ENCODE measurements at regions not wholly inside any gene's neighbourhood (a gene's known extent, or its start where the extent isn't known, plus 50 kb on each side); places are given as distances from the start of the nearest gene placed in this dataset.
"Not testable (repeated sequence)": the region's sequence is repeated elsewhere in the genome, so short reads cannot be mapped to it uniquely, and the experiment has no call there.

GRCh38 chr1:194047921-194048320 is 861.5 kb upstream of the B3GALT2 start:
- no peak for DNase-seq (ENCODE audit: low read depth, low spot score)
- H3K4me3 ChIP-seq (ENCODE audit: low read length), result no peak overlapping the region

- H3K4me3 ChIP-seq (ENCODE audit: low read length), result no peak overlapping the region
- DNase-seq (ENCODE audit: low read depth, low spot score), result no peak
Observed at GRCh38 chr1:194047206-194047605, 860.8 kb upstream of the B3GALT2 start.

- DNase-seq (ENCODE audit: low read depth, low spot score), result no peak
- no peak overlapping the region for H3K4me3 ChIP-seq (ENCODE audit: low read length)
Observed at GRCh38 chr1:194045416-194045815, 859.0 kb upstream of the B3GALT2 start.

GRCh38 chr1:194044892-194045291 is 858.5 kb upstream of the B3GALT2 start:
- no peak for DNase-seq (ENCODE audit: low read depth, low spot score)
- H3K4me3 ChIP-seq (ENCODE audit: low read length), result no peak overlapping the region

GRCh38 chr1:194043984-194044755 is 857.8 kb upstream of the B3GALT2 start:
- no peak overlapping the region for H3K4me3 ChIP-seq (ENCODE audit: low read length)
- no peak for DNase-seq (ENCODE audit: low read depth, low spot score)

- no peak for DNase-seq (ENCODE audit: low read depth, low spot score)
Observed at GRCh38 chr1:194042736-194043135, 856.3 kb upstream of the B3GALT2 start.

GRCh38 chr1:194040496-194040895 is 854.1 kb upstream of the B3GALT2 start:
- H3K4me3 ChIP-seq (ENCODE audit: low read length), result no peak overlapping the region
- no peak for DNase-seq (ENCODE audit: low read depth, low spot score)

More at GRCh38 chr1:194042736-194043135, 856.3 kb upstream of the B3GALT2 start:
- H3K4me3 ChIP-seq (ENCODE audit: low read length), result no peak overlapping the region

GRCh38 chr1:194039578-194039977 is 853.2 kb upstream of the B3GALT2 start:
- H3K4me3 ChIP-seq (ENCODE audit: low read length), result no peak overlapping the region
- no peak for DNase-seq (ENCODE audit: low read depth, low spot score)

- no peak for DNase-seq (ENCODE audit: low read depth, low spot score)
- no peak overlapping the region for H3K4me3 ChIP-seq (ENCODE audit: low read length)
Observed at GRCh38 chr1:194033646-194034045, 847.2 kb upstream of the B3GALT2 start.

GRCh38 chr1:194028002-194028401 is 841.6 kb upstream of the B3GALT2 start:
- H3K4me3 ChIP-seq (ENCODE audit: low read length), result no peak overlapping the region
- no peak for DNase-seq (ENCODE audit: low read depth, low spot score)

GRCh38 chr1:194026422-194026821 is 840.0 kb upstream of the B3GALT2 start:
- no peak overlapping the region for H3K4me3 ChIP-seq (ENCODE audit: low read length)
- DNase-seq (ENCODE audit: low read depth, low spot score), result no peak

GRCh38 chr1:194024659-194025058 is 838.2 kb upstream of the B3GALT2 start:
- DNase-seq (ENCODE audit: low read depth, low spot score), result no peak
- no peak overlapping the region for H3K4me3 ChIP-seq (ENCODE audit: low read length)

- no peak for DNase-seq (ENCODE audit: low read depth, low spot score)
- H3K4me3 ChIP-seq (ENCODE audit: low read length), result no peak overlapping the region
Observed at GRCh38 chr1:194014014-194014413, 827.6 kb upstream of the B3GALT2 start.

- no peak for DNase-seq (ENCODE audit: low read depth, low spot score)
- H3K4me3 ChIP-seq (ENCODE audit: low read length), result no peak overlapping the region
Observed at GRCh38 chr1:194013561-194013960, 827.1 kb upstream of the B3GALT2 start.

- no peak for DNase-seq (ENCODE audit: low read depth, low spot score)
- H3K4me3 ChIP-seq (ENCODE audit: low read length), result no peak overlapping the region
Observed at GRCh38 chr1:194004146-194004545, 817.7 kb upstream of the B3GALT2 start.

- DNase-seq (ENCODE audit: low read depth, low spot score); H3K4me3 ChIP-seq (ENCODE audit: low read length): not testable (repeated sequence)
Observed at GRCh38 chr1:194001726-194002350, 815.4 kb upstream of the B3GALT2 start.

- H3K4me3 ChIP-seq (ENCODE audit: low read length), result no peak overlapping the region
- no peak for DNase-seq (ENCODE audit: low read depth, low spot score)
Observed at GRCh38 chr1:193988885-193989284, 802.5 kb upstream of the B3GALT2 start.

- H3K4me3 ChIP-seq (ENCODE audit: low read length), result no peak overlapping the region
- no peak for DNase-seq (ENCODE audit: low read depth, low spot score)
Observed at GRCh38 chr1:193979219-193979618, 792.8 kb upstream of the B3GALT2 start.

GRCh38 chr1:193974286-193974798 is 787.9 kb upstream of the B3GALT2 start:
- H3K4me3 ChIP-seq (ENCODE audit: low read length), result no peak overlapping the region
- no peak for DNase-seq (ENCODE audit: low read depth, low spot score)

- H3K4me3 ChIP-seq (ENCODE audit: low read length), result no peak overlapping the region
- DNase-seq (ENCODE audit: low read depth, low spot score), result no peak
Observed at GRCh38 chr1:193973428-193973827, 787.0 kb upstream of the B3GALT2 start.

- no peak for DNase-seq (ENCODE audit: low read depth, low spot score)
- no peak overlapping the region for H3K4me3 ChIP-seq (ENCODE audit: low read length)
Observed at GRCh38 chr1:193971595-193971994, 785.2 kb upstream of the B3GALT2 start.

Measured in Jurkat, Clone E6-1 (cell line).